ENCODE measurements at regions not wholly inside any gene's neighbourhood (a gene's known extent, or its start where the extent isn't known, plus 50 kb on each side); places are given as distances from the start of the nearest gene placed in this dataset.
"Not testable (repeated sequence)": the region's sequence is repeated elsewhere in the genome, so short reads cannot be mapped to it uniquely, and the experiment has no call there.

DNA sequence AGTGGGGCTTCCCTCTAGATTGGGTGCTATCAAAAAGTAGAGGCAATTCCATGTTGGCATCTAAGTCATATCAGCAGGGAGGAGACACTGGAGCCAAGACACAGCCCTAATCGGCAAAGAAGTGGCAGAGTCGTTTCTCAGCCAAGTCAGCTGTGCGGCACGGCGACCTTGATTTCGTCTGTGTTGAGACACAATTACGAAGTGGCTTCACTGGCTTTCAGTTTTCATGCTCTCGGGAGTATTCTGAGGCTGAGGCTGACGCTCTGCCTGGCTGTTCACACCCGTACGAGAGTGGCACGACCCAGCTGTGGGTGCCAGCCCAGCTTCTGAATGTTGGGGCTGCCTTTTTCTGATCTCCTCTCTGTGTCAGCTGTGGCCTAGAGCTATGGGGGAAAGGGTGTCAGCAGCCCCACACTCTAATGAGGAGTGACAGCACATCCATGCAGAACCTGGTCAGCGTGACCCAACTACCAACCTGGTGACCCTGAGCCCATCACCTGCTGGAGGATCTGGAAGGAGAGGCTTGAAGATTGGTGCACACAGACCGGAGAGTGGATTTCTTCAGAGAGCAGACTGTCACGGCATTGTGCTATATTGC is 105.7 kb upstream of the TMEM45B start:
- Histone ChIP-seq H3K4me3 (ENCODE audit: low read depth, low read length) (no peak overlapping the region), H3K9me3 (ENCODE audit: severe bottlenecking) (peaks cover 7% of the 10 kb centered on the region), H3K27me3 (ENCODE audit: insufficient read depth, low read depth, severe bottlenecking) (peaks cover 70% of the 10 kb centered on the region), H3K36me3 (no peaks in the 10 kb centered on the region), H3K27ac (no peak overlapping the region)
- no peak for TF ChIP-seq CTCF (IDR thresholded peaks at IDR 0.05; ENCODE audit: low read depth, low read length)
- DNase-seq: no peak

DNA sequence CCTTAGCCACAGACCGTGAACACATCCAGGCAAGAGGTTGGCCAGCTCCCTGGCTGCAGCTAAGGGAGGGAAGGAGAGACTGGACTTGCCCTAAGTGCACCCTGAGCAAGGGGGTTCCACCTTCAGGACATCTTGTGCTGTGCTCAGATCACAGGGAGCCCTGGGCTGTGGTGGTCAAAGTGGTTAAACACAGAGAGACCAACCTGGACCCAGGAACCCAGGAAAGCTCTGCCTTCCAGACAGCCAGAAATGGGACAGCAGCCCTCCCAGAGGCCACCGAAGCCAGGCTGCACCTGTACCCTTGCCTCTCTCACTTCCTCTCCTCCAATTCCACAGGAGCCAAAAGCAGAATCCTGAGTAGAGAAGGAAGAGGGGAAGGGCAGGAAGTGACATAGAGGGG is 105.2 kb upstream of the TMEM45B start:
- no peak for DNase-seq
- no peak for TF ChIP-seq CTCF (IDR thresholded peaks at IDR 0.05; ENCODE audit: low read depth, low read length)
- Histone ChIP-seq H3K36me3 (no peaks in the 10 kb centered on the region), H3K4me3 (ENCODE audit: low read depth, low read length) (no peak overlapping the region), H3K9me3 (ENCODE audit: severe bottlenecking) (peaks cover 7% of the 10 kb centered on the region), H3K27ac (no peak overlapping the region), H3K27me3 (ENCODE audit: insufficient read depth, low read depth, severe bottlenecking) (peaks cover 65% of the 10 kb centered on the region)

DNA sequence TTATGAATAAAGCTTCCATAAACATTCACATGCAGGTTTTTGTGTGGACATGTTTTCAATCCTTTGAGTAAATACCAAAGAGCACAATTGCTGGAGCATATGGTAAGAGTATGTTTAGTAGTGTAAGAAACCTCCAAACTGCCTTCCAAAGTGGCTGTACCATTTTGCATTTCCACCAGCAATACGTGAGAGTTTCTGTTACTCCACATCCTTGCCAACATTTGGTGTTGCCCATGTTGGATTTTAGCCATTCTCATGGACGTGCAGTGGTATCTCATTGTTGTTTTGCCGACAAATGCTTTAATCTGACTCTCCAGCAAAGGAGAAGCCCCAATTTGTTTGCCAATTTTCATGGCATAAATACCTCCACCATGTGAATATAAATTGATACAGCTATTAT is 103.9 kb upstream of the TMEM45B start:
- DNase-seq: no peak
- peaks cover 7% of the 10 kb centered on the region for H3K9me3 ChIP-seq (ENCODE audit: severe bottlenecking)
- no peak overlapping the region for H3K4me3 ChIP-seq (ENCODE audit: low read depth, low read length)
- no peak for TF ChIP-seq CTCF (IDR thresholded peaks at IDR 0.05; ENCODE audit: low read depth, low read length)
- H3K27ac ChIP-seq: no peak overlapping the region
- H3K27me3 ChIP-seq (ENCODE audit: insufficient read depth, low read depth, severe bottlenecking): peaks cover 51% of the 10 kb centered on the region
- no peaks in the 10 kb centered on the region for H3K36me3 ChIP-seq

DNA sequence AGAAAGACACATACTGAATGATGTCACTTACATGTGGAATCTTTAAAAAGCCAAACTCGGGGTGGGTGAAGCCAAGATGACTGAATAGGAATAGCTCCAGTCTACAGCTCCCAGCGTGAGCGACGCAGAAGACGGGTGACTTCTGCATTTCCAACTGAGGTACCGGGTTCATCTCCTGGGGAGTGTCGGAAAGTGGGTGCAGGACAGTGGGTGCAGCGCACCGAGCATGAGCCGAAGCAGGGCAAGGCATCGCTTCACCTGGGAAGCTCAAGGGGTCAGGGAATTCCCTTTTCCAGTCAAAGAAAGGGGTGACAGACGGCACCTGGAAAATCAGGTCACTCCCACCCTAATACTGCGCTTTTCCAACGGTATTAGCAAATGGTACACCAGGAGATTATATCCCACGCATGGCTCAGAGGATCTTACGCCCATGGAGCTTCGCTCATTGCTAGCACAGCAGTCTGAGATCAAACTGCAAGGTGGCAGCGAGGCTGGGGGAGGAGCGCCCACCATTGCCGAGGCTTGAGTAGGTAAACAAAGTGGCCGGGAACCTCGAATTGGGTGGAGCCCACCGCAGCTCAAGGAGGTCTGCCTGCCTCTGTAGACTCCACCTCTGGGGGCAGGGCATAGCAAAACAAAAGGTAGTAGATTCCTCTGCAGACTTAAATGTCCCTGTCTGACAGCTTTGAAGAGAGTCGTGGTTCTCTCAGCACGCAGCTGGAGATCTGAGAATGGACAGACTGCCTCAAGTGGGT is 103.0 kb upstream of the TMEM45B start:
- not testable (repeated sequence) for H3K4me3 ChIP-seq (ENCODE audit: low read depth, low read length); DNase-seq; H3K9me3 ChIP-seq (ENCODE audit: severe bottlenecking); H3K27ac ChIP-seq; H3K36me3 ChIP-seq
- H3K27me3 ChIP-seq (ENCODE audit: insufficient read depth, low read depth, severe bottlenecking): peaks cover 42% of the 10 kb centered on the region

GRCh38 chr11:129719037-129719436 is 96.6 kb upstream of the TMEM45B start:
- no peak for DNase-seq
- TF ChIP-seq CTCF (IDR thresholded peaks at IDR 0.05; ENCODE audit: low read depth, low read length): no peak
- peaks cover 49% of the 10 kb centered on the region for H3K27me3 ChIP-seq (ENCODE audit: insufficient read depth, low read depth, severe bottlenecking)
- H3K27ac ChIP-seq: no peak overlapping the region
- peaks cover 3% of the 10 kb centered on the region for H3K9me3 ChIP-seq (ENCODE audit: severe bottlenecking)
- H3K36me3 ChIP-seq: no peaks in the 10 kb centered on the region
- H3K4me3 ChIP-seq (ENCODE audit: low read depth, low read length): no peak overlapping the region

- no peak for DNase-seq
- TF ChIP-seq CTCF (IDR thresholded peaks at IDR 0.05; ENCODE audit: low read depth, low read length): no peak
- Histone ChIP-seq H3K27me3 (ENCODE audit: insufficient read depth, low read depth, severe bottlenecking) (peaks cover 59% of the 10 kb centered on the region), H3K27ac (no peak overlapping the region), H3K4me3 (ENCODE audit: low read depth, low read length) (no peak overlapping the region), H3K9me3 (ENCODE audit: severe bottlenecking) (peaks cover 3% of the 10 kb centered on the region), H3K36me3 (no peaks in the 10 kb centered on the region)
Measured at GRCh38 chr11:129720156-129720555, 95.5 kb upstream of the TMEM45B start.
